SW 1271 (cell line): ENCODE measurements at regions not wholly inside any gene's neighbourhood (a gene's known extent, or its start where the extent isn't known, plus 50 kb on each side); places are given as distances from the start of the nearest gene placed in this dataset.
"Not testable (repeated sequence)": the region's sequence is repeated elsewhere in the genome, so short reads cannot be mapped to it uniquely, and the experiment has no call there.

Experiments
- DNase-seq, 2 experiments: peaks; one replicate each; lab custom pipeline; 2025; lab: John Stamatoyannopoulos, UW

- not testable (repeated sequence) for DNase-seq
Observed at GRCh38 chr9:79089851-79090250, 481.9 kb upstream of the TLE4 start.

GRCh38 chr9:79103257-79103656 lies 468.5 kb upstream of the TLE4 start:
- not testable (repeated sequence) for DNase-seq

- DNase-seq = no peak
Observed at GRCh38 chr9:79104216-79104615, 467.5 kb upstream of the TLE4 start.

GRCh38 chr9:79104951-79105350 lies 466.8 kb upstream of the TLE4 start:
- no peak for DNase-seq

- no peak for DNase-seq
Observed at GRCh38 chr9:79107911-79108676, 463.7 kb upstream of the TLE4 start.

- DNase-seq = no peak
Observed at GRCh38 chr9:79111653-79112052, 460.1 kb upstream of the TLE4 start.

- DNase-seq = no peak
Observed at GRCh38 chr9:79115176-79115575, 456.6 kb upstream of the TLE4 start.

GRCh38 chr9:79116041-79116440 lies 455.7 kb upstream of the TLE4 start:
- DNase-seq = peak in 1 of 2 experiments; percentile 5

- no peak for DNase-seq
Observed at GRCh38 chr9:79116709-79117108, 455.1 kb upstream of the TLE4 start.

- no peak for DNase-seq
Observed at GRCh38 chr9:79120533-79120932, 451.2 kb upstream of the TLE4 start.

GRCh38 chr9:79120941-79121340 lies 450.8 kb upstream of the TLE4 start:
- DNase-seq = no peak

- DNase-seq = no peak
Observed at GRCh38 chr9:79123415-79123814, 448.4 kb upstream of the TLE4 start.

GRCh38 chr9:79127661-79128060 lies 444.1 kb upstream of the TLE4 start:
- no peak for DNase-seq

- peak in 1 of 2 experiments; percentile 61 for DNase-seq
Observed at GRCh38 chr9:79129865-79130480, 441.8 kb upstream of the TLE4 start.

- no peak for DNase-seq
Observed at GRCh38 chr9:79131246-79131774, 440.5 kb upstream of the TLE4 start.

- DNase-seq = no peak
Observed at GRCh38 chr9:79131824-79132377, 439.9 kb upstream of the TLE4 start.

- DNase-seq = peak in 1 of 2 experiments; percentile 68
Observed at GRCh38 chr9:79134654-79135053, 437.1 kb upstream of the TLE4 start.

- DNase-seq = no peak
Observed at GRCh38 chr9:79135681-79136415, 435.9 kb upstream of the TLE4 start.

- no peak for DNase-seq
Observed at GRCh38 chr9:79140751-79141150, 431.0 kb upstream of the TLE4 start.

- DNase-seq = no peak
Observed at GRCh38 chr9:79143211-79143610, 428.6 kb upstream of the TLE4 start.

GRCh38 chr9:79145442-79145841 lies 426.3 kb upstream of the TLE4 start:
- no peak for DNase-seq

GRCh38 chr9:79149585-79149984 lies 422.2 kb upstream of the TLE4 start:
- DNase-seq = no peak
